GM19468 (cell line): ENCODE measurements at regions not wholly inside any gene's neighbourhood (a gene's known extent, or its start where the extent isn't known, plus 50 kb on each side); places are given as distances from the start of the nearest gene placed in this dataset.
"Not testable (repeated sequence)": the region's sequence is repeated elsewhere in the genome, so short reads cannot be mapped to it uniquely, and the experiment has no call there.

Experiments
- ATAC-seq: cut with Tn5 transposase; IDR thresholded peaks from one replicate; pipeline ENCODE4 v1.9.1; 2021; ENCODE audit warnings: mild to moderate bottlenecking, moderate library complexity, moderate number of reproducible peaks; ENCODE audit not compliant: unreplicated experiment; ENCODE audit errors: extremely low read depth

- no peak for ATAC-seq
Observed at GRCh38 chr6:85047818-85048217, 283.4 kb upstream of the TBX18 start.

- not testable (repeated sequence) for ATAC-seq
Observed at GRCh38 chr6:85045767-85046166, 281.4 kb upstream of the TBX18 start.

- ATAC-seq = no peak
Observed at GRCh38 chr6:85044361-85044760, 280.0 kb upstream of the TBX18 start.

GRCh38 chr6:85041376-85041775, 277.0 kb upstream of the TBX18 start:
- no peak for ATAC-seq

- ATAC-seq = no peak
Observed at GRCh38 chr6:85037221-85037620, 272.8 kb upstream of the TBX18 start.

- no peak for ATAC-seq
Observed at GRCh38 chr6:85035766-85036165, 271.4 kb upstream of the TBX18 start.

- ATAC-seq = no peak
Observed at GRCh38 chr6:85033547-85033946, 269.1 kb upstream of the TBX18 start.

- ATAC-seq = no peak
Observed at GRCh38 chr6:85026021-85026420, 261.6 kb upstream of the TBX18 start.

- ATAC-seq = no peak
Observed at GRCh38 chr6:85023721-85024120, 259.3 kb upstream of the TBX18 start.

- no peak for ATAC-seq
Observed at GRCh38 chr6:85017352-85017751, 253.0 kb upstream of the TBX18 start.

- ATAC-seq = no peak
Observed at GRCh38 chr6:85016726-85017125, 252.3 kb upstream of the TBX18 start.

- no peak for ATAC-seq
Observed at GRCh38 chr6:85015396-85015990, 251.1 kb upstream of the TBX18 start.

GRCh38 chr6:85010865-85011264, 246.5 kb upstream of the TBX18 start:
- no peak for ATAC-seq

- ATAC-seq = no peak
Observed at GRCh38 chr6:85008296-85009009, 244.1 kb upstream of the TBX18 start.

GRCh38 chr6:85006362-85006761, 242.0 kb upstream of the TBX18 start:
- no peak for ATAC-seq

- no peak for ATAC-seq
Observed at GRCh38 chr6:85005494-85005893, 241.1 kb upstream of the TBX18 start.

GRCh38 chr6:85004361-85004995, 240.1 kb upstream of the TBX18 start:
- no peak for ATAC-seq

- ATAC-seq = no peak
Observed at GRCh38 chr6:85002847-85003246, 238.4 kb upstream of the TBX18 start.

GRCh38 chr6:85000001-85000400, 235.6 kb upstream of the TBX18 start:
- no peak for ATAC-seq

GRCh38 chr6:84998223-84998622, 233.8 kb upstream of the TBX18 start:
- no peak for ATAC-seq

GRCh38 chr6:84988766-84989165, 224.4 kb upstream of the TBX18 start:
- ATAC-seq = not testable (repeated sequence)

- not testable (repeated sequence) for ATAC-seq
Observed at GRCh38 chr6:84985490-84985889, 221.1 kb upstream of the TBX18 start.
